Activated CD4-positive, alpha-beta memory T cell treated with anti-CD3 and anti-CD28 coated beads, Interleukin-2, amount 10 ng/mL, durations not matched to agents 7 days and 5 days (primary cell): ENCODE measurements at regions not wholly inside any gene's neighbourhood (a gene's known extent, or its start where the extent isn't known, plus 50 kb on each side); places are given as distances from the start of the nearest gene placed in this dataset.
"Not testable (repeated sequence)": the region's sequence is repeated elsewhere in the genome, so short reads cannot be mapped to it uniquely, and the experiment has no call there.

Experiments used
- CTCF ChIA-PET: fragments of 350-600 bp; sonication (Branson Sonifier 250); formaldehyde crosslinking; loops from one replicate; lab custom pipeline; 2021; ENCODE audit warnings: antibody characterized with exemption, inconsistent platforms; lab: Charles Lee
- POLR2A ChIA-PET: fragments of 350-600 bp; sonication (Branson Sonifier 250); formaldehyde crosslinking; loops from one replicate; lab custom pipeline; 2021; ENCODE audit warnings: antibody characterized with exemption; lab: Charles Lee
- DNase-seq: peaks from one replicate; pipeline ENCODE4 v3.0.0-alpha.2; 2020
- H3K27ac Mint-ChIP-seq: one replicate; pipeline ENCODE4 v1.8.0; 2021; ENCODE audit warnings: mild to moderate bottlenecking, mixed read lengths
- H3K27me3 Mint-ChIP-seq: one replicate; pipeline ENCODE4 v1.8.0; 2021; ENCODE audit warnings: mixed read lengths
- H3K36me3 Mint-ChIP-seq: one replicate; pipeline ENCODE4 v1.8.0; 2021; ENCODE audit warnings: low read depth, mixed read lengths
- H3K4me1 Mint-ChIP-seq: one replicate; pipeline ENCODE4 v1.8.0; 2021; ENCODE audit warnings: mixed read lengths
- H3K4me3 Mint-ChIP-seq: one replicate; pipeline ENCODE4 v1.8.0; 2021; ENCODE audit warnings: mild to moderate bottlenecking, mixed read lengths
- H3K9me3 Mint-ChIP-seq: one replicate; pipeline ENCODE4 v1.8.0; 2021; ENCODE audit warnings: mixed read lengths

GRCh38 chr4:171348090-171348489, 465.1 kb upstream of the GALNTL6 start:
- DNase-seq: no peak
- no peaks in the 10 kb centered on the region for H3K36me3 Mint-ChIP-seq
- H3K4me3 Mint-ChIP-seq: no peak overlapping the region
- H3K27ac Mint-ChIP-seq: no peak overlapping the region
- H3K4me1 Mint-ChIP-seq: no peaks in the 10 kb centered on the region
- no peaks in the 10 kb centered on the region for H3K27me3 Mint-ChIP-seq
- peaks cover 4% of the 10 kb centered on the region for H3K9me3 Mint-ChIP-seq
- CTCF ChIA-PET: no interaction called here
- POLR2A ChIA-PET: no interaction called here

GRCh38 chr4:171342646-171343045, 470.6 kb upstream of the GALNTL6 start:
- no peaks in the 10 kb centered on the region for H3K4me1 Mint-ChIP-seq
- no peaks in the 10 kb centered on the region for H3K9me3 Mint-ChIP-seq
- ChIA-PET POLR2A (no interaction called here), CTCF (no interaction called here)
- H3K4me3 Mint-ChIP-seq: no peak overlapping the region
- H3K27ac Mint-ChIP-seq: no peak overlapping the region
- H3K36me3 Mint-ChIP-seq: no peaks in the 10 kb centered on the region
- DNase-seq: no peak
- H3K27me3 Mint-ChIP-seq: no peaks in the 10 kb centered on the region

- no peak overlapping the region for H3K27ac Mint-ChIP-seq
- no peaks in the 10 kb centered on the region for H3K36me3 Mint-ChIP-seq
- no peaks in the 10 kb centered on the region for H3K4me1 Mint-ChIP-seq
- CTCF ChIA-PET: no interaction called here
- H3K4me3 Mint-ChIP-seq: no peak overlapping the region
- POLR2A ChIA-PET: no interaction called here
- peaks cover 3% of the 10 kb centered on the region for H3K9me3 Mint-ChIP-seq
- DNase-seq: no peak
- H3K27me3 Mint-ChIP-seq: no peaks in the 10 kb centered on the region
These were observed 472.9 kb upstream of the GALNTL6 start for GRCh38 chr4:171340258-171340657.

GRCh38 chr4:171334549-171334948, 478.7 kb upstream of the GALNTL6 start:
- Mint-ChIP-seq H3K27ac (no peak overlapping the region), H3K9me3 (peaks cover 5% of the 10 kb centered on the region), H3K4me1 (no peaks in the 10 kb centered on the region), H3K36me3 (no peaks in the 10 kb centered on the region), H3K27me3 (no peaks in the 10 kb centered on the region), H3K4me3 (no peak overlapping the region)
- POLR2A ChIA-PET: no interaction called here
- CTCF ChIA-PET: no interaction called here
- no peak for DNase-seq

GRCh38 chr4:171308661-171309060, 504.5 kb upstream of the GALNTL6 start:
- Mint-ChIP-seq H3K9me3 (peaks cover 4% of the 10 kb centered on the region), H3K36me3 (no peaks in the 10 kb centered on the region), H3K27me3 (no peaks in the 10 kb centered on the region), H3K27ac (no peak overlapping the region), H3K4me3 (no peak overlapping the region), H3K4me1 (no peaks in the 10 kb centered on the region)
- ChIA-PET POLR2A (no interaction called here), CTCF (no interaction called here)
- DNase-seq: no peak

- H3K27ac Mint-ChIP-seq, POLR2A ChIA-PET, H3K4me1 Mint-ChIP-seq, CTCF ChIA-PET, H3K36me3 Mint-ChIP-seq, H3K4me3 Mint-ChIP-seq, H3K27me3 Mint-ChIP-seq, DNase-seq: not testable (repeated sequence)
- H3K9me3 Mint-ChIP-seq: peaks cover 19% of the 10 kb centered on the region
These were observed 515.0 kb upstream of the GALNTL6 start for GRCh38 chr4:171298048-171298718.

- Mint-ChIP-seq H3K4me1 (no peaks in the 10 kb centered on the region), H3K27ac (no peak overlapping the region), H3K4me3 (no peak overlapping the region), H3K27me3 (no peaks in the 10 kb centered on the region), H3K9me3 (peaks cover 5% of the 10 kb centered on the region), H3K36me3 (no peaks in the 10 kb centered on the region)
- no peak for DNase-seq
- CTCF ChIA-PET: no interaction called here
- POLR2A ChIA-PET: no interaction called here
These were observed 524.3 kb upstream of the GALNTL6 start for GRCh38 chr4:171288816-171289432.

- POLR2A ChIA-PET: no interaction called here
These were observed 531.8 kb upstream of the GALNTL6 start for GRCh38 chr4:171281359-171281758.

GRCh38 chr4:171279131-171279530, 534.1 kb upstream of the GALNTL6 start:
- DNase-seq: no peak
- Mint-ChIP-seq H3K4me1 (no peaks in the 10 kb centered on the region), H3K36me3 (no peaks in the 10 kb centered on the region), H3K4me3 (no peak overlapping the region), H3K27ac (no peak overlapping the region), H3K9me3 (peaks cover 3% of the 10 kb centered on the region), H3K27me3 (no peaks in the 10 kb centered on the region)
- POLR2A ChIA-PET: no interaction called here
- CTCF ChIA-PET: no interaction called here

More at GRCh38 chr4:171281359-171281758, 531.8 kb upstream of the GALNTL6 start:
- no peak overlapping the region for H3K27ac Mint-ChIP-seq
- peaks cover 3% of the 10 kb centered on the region for H3K9me3 Mint-ChIP-seq
- H3K4me3 Mint-ChIP-seq: no peak overlapping the region
- H3K4me1 Mint-ChIP-seq: no peaks in the 10 kb centered on the region
- no peaks in the 10 kb centered on the region for H3K27me3 Mint-ChIP-seq
- no peak for DNase-seq
- CTCF ChIA-PET: no interaction called here
- H3K36me3 Mint-ChIP-seq: no peaks in the 10 kb centered on the region

- CTCF ChIA-PET: no interaction called here
- POLR2A ChIA-PET: no interaction called here
- H3K4me1 Mint-ChIP-seq: no peaks in the 10 kb centered on the region
- no peak overlapping the region for H3K27ac Mint-ChIP-seq
- DNase-seq: no peak
- H3K9me3 Mint-ChIP-seq: peaks cover 2% of the 10 kb centered on the region
- H3K27me3 Mint-ChIP-seq: no peaks in the 10 kb centered on the region
- no peak overlapping the region for H3K4me3 Mint-ChIP-seq
- no peaks in the 10 kb centered on the region for H3K36me3 Mint-ChIP-seq
These were observed 546.5 kb upstream of the GALNTL6 start for GRCh38 chr4:171266671-171267070.

- CTCF ChIA-PET: no interaction called here
- no peak overlapping the region for H3K27ac Mint-ChIP-seq
- H3K9me3 Mint-ChIP-seq: peaks cover 2% of the 10 kb centered on the region
- no peaks in the 10 kb centered on the region for H3K4me1 Mint-ChIP-seq
- DNase-seq: no peak
- no peaks in the 10 kb centered on the region for H3K27me3 Mint-ChIP-seq
- H3K36me3 Mint-ChIP-seq: no peaks in the 10 kb centered on the region
- POLR2A ChIA-PET: no interaction called here
- no peak overlapping the region for H3K4me3 Mint-ChIP-seq
These were observed 547.9 kb upstream of the GALNTL6 start for GRCh38 chr4:171265190-171265818.

- no peaks in the 10 kb centered on the region for H3K36me3 Mint-ChIP-seq
- peaks cover 6% of the 10 kb centered on the region for H3K9me3 Mint-ChIP-seq
- no peak for DNase-seq
- H3K27me3 Mint-ChIP-seq: no peaks in the 10 kb centered on the region
- H3K4me1 Mint-ChIP-seq: no peaks in the 10 kb centered on the region
- ChIA-PET CTCF (no interaction called here), POLR2A (no interaction called here)
- no peak overlapping the region for H3K27ac Mint-ChIP-seq
- H3K4me3 Mint-ChIP-seq: no peak overlapping the region
These were observed 557.0 kb upstream of the GALNTL6 start for GRCh38 chr4:171256223-171256622.

- POLR2A ChIA-PET: no interaction called here
These were observed 566.3 kb upstream of the GALNTL6 start for GRCh38 chr4:171246948-171247347.

GRCh38 chr4:171242831-171243230, 570.4 kb upstream of the GALNTL6 start:
- no peak overlapping the region for H3K27ac Mint-ChIP-seq
- H3K9me3 Mint-ChIP-seq: peaks cover 5% of the 10 kb centered on the region
- ChIA-PET CTCF (no interaction called here), POLR2A (no interaction called here)
- H3K36me3 Mint-ChIP-seq: no peaks in the 10 kb centered on the region
- no peak for DNase-seq
- no peaks in the 10 kb centered on the region for H3K4me1 Mint-ChIP-seq
- no peaks in the 10 kb centered on the region for H3K27me3 Mint-ChIP-seq
- H3K4me3 Mint-ChIP-seq: no peak overlapping the region

More at GRCh38 chr4:171246948-171247347, 566.3 kb upstream of the GALNTL6 start:
- Mint-ChIP-seq H3K36me3 (no peaks in the 10 kb centered on the region), H3K4me3 (no peak overlapping the region), H3K4me1 (no peaks in the 10 kb centered on the region), H3K27me3 (no peaks in the 10 kb centered on the region), H3K9me3 (peaks cover 9% of the 10 kb centered on the region), H3K27ac (no peak overlapping the region)
- CTCF ChIA-PET: no interaction called here
- no peak for DNase-seq
